Gastroesophageal sphincter (tissue), 3 donors: ENCODE measurements at regions not wholly inside any gene's neighbourhood (a gene's known extent, or its start where the extent isn't known, plus 50 kb on each side); places are given as distances from the start of the nearest gene placed in this dataset.

Experiments
- CTCF ChIP-seq, 4 experiments: fragments of 200-600 bp in 2 of 4; fragments of 450-650 bp in 2 of 4; sonication (generic) in 1 of 4; IDR thresholded peaks; one replicate each; pipeline ENCODE4 v1.5.1; 2017 to 2019; ENCODE audit warnings: antibody characterized with exemption in 4 of 4, mild to moderate bottlenecking in 2 of 4, moderate library complexity in 2 of 4
- POLR2A ChIP-seq, 2 donors: fragments of 450-650 bp; IDR thresholded peaks; one replicate each; pipeline ENCODE4 v1.6.1; 2017; ENCODE audit warnings: antibody characterized with exemption in 2 of 2, mild to moderate bottlenecking in 2 of 2, moderate library complexity in 1 of 2
- POLR2AphosphoS5 ChIP-seq: sonication (generic); formaldehyde crosslinking; IDR thresholded peaks from one replicate; pipeline ENCODE4 v1.6.1; 2017; ENCODE audit warnings: antibody characterized with exemption

GRCh38 chr5:167918813-167919483 lies 372.5 kb upstream of the WWC1 start:
- TF ChIP-seq CTCF (IDR thresholded peaks at IDR 0.05) (no peak), POLR2AphosphoS5 (no peak), POLR2A (IDR thresholded peaks at IDR 0.05) (no peak)
